H1 (cell line): ENCODE measurements at regions not wholly inside any gene's neighbourhood (a gene's known extent, or its start where the extent isn't known, plus 50 kb on each side); places are given as distances from the start of the nearest gene placed in this dataset.

Source experiments
- CTCF ChIA-PET: fragments of 300-600 bp; sonication (Branson Sonifier 250); formaldehyde crosslinking; loops from one replicate; lab custom pipeline; 2021; ENCODE audit not compliant: partially characterized antibody; lab: Charles Lee
- POLR2A ChIA-PET: fragments of 300-600 bp; sonication (Branson Sonifier 250); formaldehyde crosslinking; loops from one replicate; lab custom pipeline; 2021; ENCODE audit warnings: inconsistent platforms; ENCODE audit not compliant: partially characterized antibody; lab: Charles Lee
- DNase-seq, 2 experiments: peaks; one replicate each; pipeline versions ENCODE4 v3.0.0 to v3.0.0-alpha.2; 2010 to 2022; ENCODE audit warnings: low spot score in 2 of 2, low read depth in 1 of 2, mixed read lengths in 1 of 2
- FAIRE-seq: peaks from 2 replicates; lab custom pipeline; 2011; peaks lifted over from hg19 to GRCh38; lab: Jason Lieb, UNC
- H2AFZ ChIP-seq: 2 replicates; pipeline ENCODE4 v1.8.1; 2012; ENCODE audit warnings: low read length, inconsistent platforms
- H2AK5ac ChIP-seq: 2 replicates; pipeline ENCODE4 v1.6.1; 2013; ENCODE audit warnings: low read depth, low read length
- H2BK120ac ChIP-seq: replicated peaks from 2 replicates; pipeline ENCODE3; 2013; ENCODE audit warnings: low read depth, low read length, inconsistent platforms
- H2BK12ac ChIP-seq: 2 replicates; pipeline ENCODE4 v1.6.1; 2013; ENCODE audit warnings: low read depth, low read length
- H2BK15ac ChIP-seq: 2 replicates; pipeline ENCODE4 v1.6.1; 2013; ENCODE audit warnings: low read length
- H2BK20ac ChIP-seq: 2 replicates; pipeline ENCODE4 v1.6.1; 2013; ENCODE audit warnings: low read length
- H2BK5ac ChIP-seq: 2 replicates; pipeline ENCODE4 v1.6.1; 2013; ENCODE audit warnings: low read depth, low read length
- H3K14ac ChIP-seq: 2 replicates; pipeline ENCODE4 v1.6.1; 2013; ENCODE audit warnings: inconsistent platforms; ENCODE audit not compliant: insufficient read length
- H3K18ac ChIP-seq: 2 replicates; pipeline ENCODE4 v1.6.1; 2013; ENCODE audit warnings: low read length; ENCODE audit errors: extremely low read depth
- H3K23ac ChIP-seq: 2 replicates; pipeline ENCODE4 v1.6.1; 2013; ENCODE audit warnings: inconsistent platforms; ENCODE audit not compliant: insufficient read length
- H3K23me2 ChIP-seq: 2 replicates; pipeline ENCODE4 v1.6.1; 2013; ENCODE audit warnings: low read depth, low read length
- H3K27ac ChIP-seq: 2 replicates; pipeline ENCODE4 v1.6.1; 2011; ENCODE audit warnings: low read depth, low read length, inconsistent platforms
- H3K27me3 ChIP-seq, 4 experiments: replicated peaks in 1 of 4; 1 replicate in 1 of 4; 2 replicates in 3 of 4; pipeline versions ENCODE4 v1.6.1 to v1.8.1; 2011 to 2013; ENCODE audit warnings: low read length in 3 of 4, mild to moderate bottlenecking in 3 of 4, inconsistent platforms in 2 of 4, mixed read lengths in 2 of 4, moderate library complexity in 1 of 4; ENCODE audit not compliant: control insufficient read depth in 3 of 4, insufficient read depth in 3 of 4; ENCODE audit errors: extremely low read depth in 1 of 4
- H3K36me3 ChIP-seq, 4 experiments: 2 replicates each; pipeline versions ENCODE4 v1.6.1 to v1.8.1; 2011 to 2013; ENCODE audit warnings: mild to moderate bottlenecking in 4 of 4, low read length in 3 of 4, moderate library complexity in 2 of 4, control low read depth in 1 of 4, inconsistent platforms in 1 of 4; ENCODE audit not compliant: insufficient read depth in 4 of 4, control insufficient read depth in 2 of 4
- H3K4ac ChIP-seq: replicated peaks from 2 replicates; pipeline ENCODE3; 2013; ENCODE audit warnings: low read length, low read depth, mixed read lengths, inconsistent platforms; ENCODE audit not compliant: insufficient read length
- H3K4me1 ChIP-seq, 4 experiments: replicated peaks in 1 of 4; 1 replicate in 1 of 4; 2 replicates in 3 of 4; pipeline versions ENCODE4 v1.6.1 to v1.8.1; 2011 to 2013; ENCODE audit warnings: low read length in 3 of 4, inconsistent platforms in 2 of 4, mixed read lengths in 1 of 4; ENCODE audit not compliant: insufficient read depth in 4 of 4, control insufficient read depth in 3 of 4
- H3K4me2 ChIP-seq, 2 experiments: 2 replicates each; pipeline versions ENCODE4 v1.6.1 to v1.8.1; 2011 to 2013; ENCODE audit warnings: low read depth in 2 of 2, low read length in 2 of 2, control low read depth in 1 of 2, inconsistent platforms in 1 of 2, mild to moderate bottlenecking in 1 of 2; ENCODE audit not compliant: insufficient read depth in 1 of 2
- H3K4me3 ChIP-seq, 4 experiments: fragments of 200-600, 300-600 bp in 1 of 4; sonication (generic), shearing (Covaris generic), sonication (Bioruptor Twin) in 1 of 4; 2 replicates each; pipeline versions ENCODE4 v1.5.1 to v1.8.1; 2011 to 2016; ENCODE audit warnings: low read length in 4 of 4, low read depth in 3 of 4, control low read depth in 2 of 4, inconsistent platforms in 2 of 4, mild to moderate bottlenecking in 2 of 4, mixed read lengths in 1 of 4, moderate library complexity in 1 of 4; ENCODE audit not compliant: insufficient read depth in 2 of 4; ENCODE audit errors: extremely low read depth in 1 of 4
- H3K56ac ChIP-seq: replicated peaks from 2 replicates; pipeline ENCODE3; 2013; ENCODE audit warnings: low read depth, mild to moderate bottlenecking, mixed read lengths, low read length, inconsistent platforms; ENCODE audit not compliant: insufficient read length
- H3K79me1 ChIP-seq: 2 replicates; pipeline ENCODE4 v1.6.1; 2013; ENCODE audit warnings: low read depth, low read length, control low read depth
- H3K79me2 ChIP-seq, 2 experiments: 2 replicates each; pipeline versions ENCODE4 v1.6.1 to v1.8.1; 2012 to 2013; ENCODE audit warnings: low read length in 2 of 2, mild to moderate bottlenecking in 2 of 2, inconsistent platforms in 1 of 2; ENCODE audit not compliant: insufficient read depth in 2 of 2, control insufficient read depth in 1 of 2
- H3K9ac ChIP-seq, 4 experiments: replicated peaks in 1 of 4; 1 replicate in 1 of 4; 2 replicates in 3 of 4; pipeline versions ENCODE4 v1.6.1 to v1.8.1; 2011 to 2013; ENCODE audit warnings: low read depth in 3 of 4, low read length in 3 of 4, control low read depth in 2 of 4, mild to moderate bottlenecking in 2 of 4, moderate library complexity in 2 of 4, inconsistent platforms in 1 of 4; ENCODE audit errors: extremely low read depth in 1 of 4
- H3K9me3 ChIP-seq, 2 experiments: 2 replicates each; pipeline versions ENCODE4 v1.6.1 to v1.8.1; 2012 to 2013; ENCODE audit warnings: mild to moderate bottlenecking in 2 of 2, moderate library complexity in 2 of 2, control low read depth in 1 of 2, inconsistent platforms in 1 of 2, low read depth in 1 of 2, low read length in 1 of 2, mixed read lengths in 1 of 2; ENCODE audit not compliant: insufficient read depth in 2 of 2
- H4K20me1 ChIP-seq, 2 experiments: replicated peaks in 1 of 2; 2 replicates each; pipeline versions ENCODE3 to v1.8.1; 2011 to 2013; ENCODE audit warnings: inconsistent platforms in 2 of 2, low read length in 2 of 2, mild to moderate bottlenecking in 1 of 2; ENCODE audit not compliant: insufficient read depth in 2 of 2, control insufficient read depth in 1 of 2
- H4K5ac ChIP-seq: 2 replicates; pipeline ENCODE4 v1.6.1; 2013; ENCODE audit warnings: low read length, low read depth, mixed read lengths, inconsistent platforms; ENCODE audit not compliant: insufficient read length
- H4K8ac ChIP-seq: 2 replicates; pipeline ENCODE4 v1.8.0; 2013; ENCODE audit warnings: mild to moderate bottlenecking, moderate library complexity, low read length, inconsistent platforms; ENCODE audit not compliant: insufficient read depth; ENCODE audit errors: extremely low read depth
- H4K91ac ChIP-seq: replicated peaks from 2 replicates; pipeline ENCODE3; 2013; ENCODE audit warnings: low read length, mixed read lengths, inconsistent platforms; ENCODE audit not compliant: insufficient read length
- ATF3 ChIP-seq: IDR thresholded peaks from 2 replicates; pipeline ENCODE4 v1.6.1; 2011; ENCODE audit warnings: low read depth, mild to moderate bottlenecking, low read length; ENCODE audit not compliant: insufficient read depth
- BACH1 ChIP-seq: IDR thresholded peaks from 2 replicates; pipeline ENCODE4 v1.6.1; 2012; ENCODE audit warnings: low read length, improper control_type of control experiment
- CHD1 ChIP-seq: IDR thresholded peaks from 2 replicates; pipeline ENCODE4 v1.6.1; 2012; ENCODE audit warnings: low read depth, low read length, improper control_type of control experiment
- E2F6 ChIP-seq: IDR thresholded peaks from 2 replicates; pipeline ENCODE4 v1.6.1; 2012; ENCODE audit warnings: inconsistent platforms
- EGR1 ChIP-seq: IDR thresholded peaks from 2 replicates; pipeline ENCODE4 v1.6.1; 2011; ENCODE audit warnings: low read depth, low read length, borderline replicate concordance
- GTF2F1 ChIP-seq: IDR thresholded peaks from 2 replicates; pipeline ENCODE4 v1.6.1; 2012; ENCODE audit warnings: low read depth, low read length, improper control_type of control experiment, borderline replicate concordance
- JUND ChIP-seq: IDR thresholded peaks from 2 replicates; pipeline ENCODE4 v1.6.1; 2011; ENCODE audit warnings: mild to moderate bottlenecking, improper control_type of control experiment, low read length
- KDM5A ChIP-seq: fragments of 200-600 bp; IDR thresholded peaks from 2 replicates; pipeline ENCODE4 v1.7.1; 2012; ENCODE audit warnings: mild to moderate bottlenecking, low read length, inconsistent platforms, mixed read lengths
- RAD21 ChIP-seq, 2 experiments: IDR thresholded peaks in 1 of 2; conservative IDR thresholded peaks in 1 of 2; 2 replicates each; pipeline ENCODE4 v1.6.1; 2011; ENCODE audit warnings: low read depth in 2 of 2, low read length in 2 of 2, improper control_type of control experiment in 1 of 2, inconsistent platforms in 1 of 2, mild to moderate bottlenecking in 1 of 2, moderate library complexity in 1 of 2
- RFX5 ChIP-seq: IDR thresholded peaks from 2 replicates; pipeline ENCODE4 v1.6.1; 2011; ENCODE audit warnings: low read depth, low read length, improper control_type of control experiment, borderline replicate concordance
- SP1 ChIP-seq: IDR thresholded peaks from 2 replicates; pipeline ENCODE4 v1.6.1; 2011; ENCODE audit warnings: low read depth, low read length
- USF2 ChIP-seq: IDR thresholded peaks from 2 replicates; pipeline ENCODE4 v1.6.1; 2011; ENCODE audit warnings: low read length, improper control_type of control experiment
- YY1 ChIP-seq: IDR thresholded peaks from 2 replicates; pipeline ENCODE4 v1.6.1; 2011; ENCODE audit warnings: low read depth, mild to moderate bottlenecking, low read length
- WGBS, 2 experiments: shearing (Covaris generic) in 1 of 2; methylation state at CpG; one replicate each; pipeline versions ENCODE4 v1.1.6 to v1.1.7; 2013 to 2015; ENCODE audit warnings: low lambda C conversion rate in 2 of 2, mixed read lengths in 2 of 2, inconsistent platforms in 1 of 2, low coverage in 1 of 2, missing lambda C conversion rate in 1 of 2; ENCODE audit not compliant: insufficient replicate concordance in 2 of 2, insufficient coverage in 1 of 2, insufficient read length in 1 of 2; ENCODE audit errors: extremely low coverage in 1 of 2, missing lambda C conversion rate in 1 of 2; 5-methylcytosine and 5-hydroxymethylcytosine counted together

- DNase-seq, result no peak
- Histone ChIP-seq H4K5ac (no peak overlapping the region), H3K79me1 (no peaks in the 10 kb centered on the region), H2BK15ac (no peak overlapping the region), H2BK120ac (no peak overlapping the region), H3K18ac (no peak overlapping the region), H4K8ac (no peak overlapping the region), H3K23me2 (no peaks in the 10 kb centered on the region), H3K4me2 (no peak overlapping the region), H4K91ac (no peak overlapping the region), H3K56ac (no peak overlapping the region), H2AFZ (no peak overlapping the region), H3K4ac (no peak overlapping the region), H3K79me2 (no peaks in the 10 kb centered on the region), H3K14ac (no peak overlapping the region), H2BK5ac (no peak overlapping the region), H3K27ac (no peak overlapping the region), H4K20me1 (no peaks in the 10 kb centered on the region), H3K4me1 (no peaks in the 10 kb centered on the region), H2AK5ac (no peak overlapping the region), H2BK20ac (no peak overlapping the region), H2BK12ac (no peak overlapping the region), H3K4me3 (no peak overlapping the region), H3K9ac (no peak overlapping the region), H3K9me3 (no peaks in the 10 kb centered on the region), H3K27me3 (no peaks in the 10 kb centered on the region), H3K36me3 (no peaks in the 10 kb centered on the region), H3K23ac (no peak overlapping the region)
- WGBS, 2 experiments, result 93% methylated on average over 4 of the region's 4 CpGs; no CpG with 5 or more reads in 1 of the 2 experiments
- ChIA-PET POLR2A (no interaction called here), CTCF (interaction anchor here (0.8 to 2.8 kb wide), 3 partner anchors 11 to 901 kb away, joined by 3 to 12 read pairs (median 7); no protein-coding TSS in a partner anchor)
- FAIRE-seq, result no peak
- TF ChIP-seq CHD1, result no peak
- no peak for TF ChIP-seq RAD21 (IDR thresholded peaks at IDR 0.05 in 1 of 2, conservative IDR thresholded peaks at IDR 0.05 in 1 of 2; ENCODE audit: low read depth in 2 of 2, low read length in 2 of 2)
- TF ChIP-seq E2F6, result no peak
- no peak for TF ChIP-seq USF2
- no peak for TF ChIP-seq RFX5
- no peak for TF ChIP-seq EGR1
- no peak for TF ChIP-seq SP1
- no peak for TF ChIP-seq BACH1
- no peak for TF ChIP-seq GTF2F1
- no peak for TF ChIP-seq ATF3
- TF ChIP-seq KDM5A, result no peak
- TF ChIP-seq YY1, result no peak
- TF ChIP-seq JUND, result no peak
Observed at GRCh38 chr11:91231226-91231625, 993.4 kb upstream of the FAT3 start.
